GM06990 (cell line): ENCODE measurements at regions not wholly inside any gene's neighbourhood (a gene's known extent, or its start where the extent isn't known, plus 50 kb on each side); places are given as distances from the start of the nearest gene placed in this dataset.

Source experiments
- DNase-seq: peaks from one replicate; pipeline ENCODE4 v3.0.0-alpha.2; 2011; ENCODE audit not compliant: insufficient read length; ENCODE audit errors: extremely low read depth
- H3K27me3 ChIP-seq: replicated peaks from 2 replicates; pipeline ENCODE4 v1.6.0; 2011; ENCODE audit warnings: low read length; ENCODE audit not compliant: control insufficient read depth, insufficient read depth
- H3K36me3 ChIP-seq: 2 replicates; pipeline ENCODE4 v1.5.1; 2011; ENCODE audit warnings: low read length; ENCODE audit not compliant: control insufficient read depth, insufficient read depth
- H3K4me3 ChIP-seq: replicated peaks from 2 replicates; pipeline ENCODE4 v1.5.1; 2011; ENCODE audit warnings: low read depth, mild to moderate bottlenecking, control low read depth, low read length
- TF ChIP-seq, protein P1 (sequence below): IDR thresholded peaks from 2 replicates; pipeline ENCODE4 v1.5.1; 2011; ENCODE audit warnings: low read length, control low read depth, mild to moderate bottlenecking, inconsistent platforms; ENCODE audit not compliant: insufficient read depth, poor library complexity, severe bottlenecking

- Histone ChIP-seq H3K36me3 (no peaks in the 10 kb centered on the region), H3K27me3 (no peaks in the 10 kb centered on the region), H3K4me3 (no peak overlapping the region)
- no peak for DNase-seq
- TF ChIP-seq, protein P1, sequence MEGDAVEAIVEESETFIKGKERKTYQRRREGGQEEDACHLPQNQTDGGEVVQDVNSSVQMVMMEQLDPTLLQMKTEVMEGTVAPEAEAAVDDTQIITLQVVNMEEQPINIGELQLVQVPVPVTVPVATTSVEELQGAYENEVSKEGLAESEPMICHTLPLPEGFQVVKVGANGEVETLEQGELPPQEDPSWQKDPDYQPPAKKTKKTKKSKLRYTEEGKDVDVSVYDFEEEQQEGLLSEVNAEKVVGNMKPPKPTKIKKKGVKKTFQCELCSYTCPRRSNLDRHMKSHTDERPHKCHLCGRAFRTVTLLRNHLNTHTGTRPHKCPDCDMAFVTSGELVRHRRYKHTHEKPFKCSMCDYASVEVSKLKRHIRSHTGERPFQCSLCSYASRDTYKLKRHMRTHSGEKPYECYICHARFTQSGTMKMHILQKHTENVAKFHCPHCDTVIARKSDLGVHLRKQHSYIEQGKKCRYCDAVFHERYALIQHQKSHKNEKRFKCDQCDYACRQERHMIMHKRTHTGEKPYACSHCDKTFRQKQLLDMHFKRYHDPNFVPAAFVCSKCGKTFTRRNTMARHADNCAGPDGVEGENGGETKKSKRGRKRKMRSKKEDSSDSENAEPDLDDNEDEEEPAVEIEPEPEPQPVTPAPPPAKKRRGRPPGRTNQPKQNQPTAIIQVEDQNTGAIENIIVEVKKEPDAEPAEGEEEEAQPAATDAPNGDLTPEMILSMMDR, result no peak
Observed at GRCh38 chr21:25118648-25119047, 488.6 kb downstream of the MRPL39 start.

- H3K4me3 ChIP-seq, result no peak overlapping the region
- no peak for DNase-seq
- H3K36me3 ChIP-seq, result no peaks in the 10 kb centered on the region
- H3K27me3 ChIP-seq, result no peaks in the 10 kb centered on the region
- TF ChIP-seq, protein P1, result no peak
Observed at GRCh38 chr21:25115021-25115420, 492.3 kb downstream of the MRPL39 start.

- no peaks in the 10 kb centered on the region for H3K27me3 ChIP-seq
- no peak for DNase-seq
- TF ChIP-seq, protein P1, result no peak
- no peak overlapping the region for H3K4me3 ChIP-seq
- no peaks in the 10 kb centered on the region for H3K36me3 ChIP-seq
Observed at GRCh38 chr21:25107708-25108107, 499.6 kb downstream of the MRPL39 start.

GRCh38 chr21:25103500-25104207, 503.6 kb downstream of the MRPL39 start:
- H3K27me3 ChIP-seq, result no peaks in the 10 kb centered on the region
- no peak overlapping the region for H3K4me3 ChIP-seq
- H3K36me3 ChIP-seq, result no peaks in the 10 kb centered on the region
- TF ChIP-seq, protein P1, result no peak
- DNase-seq, result no peak

GRCh38 chr21:25097648-25098047, 509.6 kb downstream of the MRPL39 start:
- TF ChIP-seq, protein P1, result no peak
- Histone ChIP-seq H3K36me3 (no peaks in the 10 kb centered on the region), H3K27me3 (no peaks in the 10 kb centered on the region), H3K4me3 (no peak overlapping the region)
- DNase-seq, result no peak

DNA sequence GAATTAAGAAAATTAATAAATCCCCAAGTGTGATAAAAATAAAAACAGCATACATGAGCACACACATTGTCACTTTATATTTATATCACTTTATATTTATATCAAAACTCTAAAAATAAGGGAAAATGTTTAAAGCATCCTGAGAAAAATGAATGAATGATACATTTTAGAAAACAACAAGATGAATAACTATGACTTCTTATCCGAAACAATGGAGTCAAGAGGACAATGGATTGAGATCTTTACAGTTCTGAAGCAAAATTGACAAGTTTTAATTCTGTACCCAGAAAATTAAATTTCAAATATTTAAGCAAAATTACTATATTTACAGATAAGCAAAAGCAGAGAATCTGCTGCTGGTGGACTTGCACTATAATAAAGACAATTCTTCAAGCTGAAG, 512.6 kb downstream of the MRPL39 start:
- Histone ChIP-seq H3K27me3 (no peaks in the 10 kb centered on the region), H3K4me3 (no peak overlapping the region), H3K36me3 (no peaks in the 10 kb centered on the region)
- no peak for DNase-seq
- TF ChIP-seq, protein P1, result no peak
